HG02763 (cell line): ENCODE measurements at regions not wholly inside any gene's neighbourhood (a gene's known extent, or its start where the extent isn't known, plus 50 kb on each side); places are given as distances from the start of the nearest gene placed in this dataset.

ENCODE experiments used
- ATAC-seq: cut with Tn5 transposase; IDR thresholded peaks from one replicate; pipeline ENCODE4 v1.9.1; 2021; ENCODE audit warnings: mild to moderate bottlenecking, moderate library complexity; ENCODE audit not compliant: unreplicated experiment

DNA sequence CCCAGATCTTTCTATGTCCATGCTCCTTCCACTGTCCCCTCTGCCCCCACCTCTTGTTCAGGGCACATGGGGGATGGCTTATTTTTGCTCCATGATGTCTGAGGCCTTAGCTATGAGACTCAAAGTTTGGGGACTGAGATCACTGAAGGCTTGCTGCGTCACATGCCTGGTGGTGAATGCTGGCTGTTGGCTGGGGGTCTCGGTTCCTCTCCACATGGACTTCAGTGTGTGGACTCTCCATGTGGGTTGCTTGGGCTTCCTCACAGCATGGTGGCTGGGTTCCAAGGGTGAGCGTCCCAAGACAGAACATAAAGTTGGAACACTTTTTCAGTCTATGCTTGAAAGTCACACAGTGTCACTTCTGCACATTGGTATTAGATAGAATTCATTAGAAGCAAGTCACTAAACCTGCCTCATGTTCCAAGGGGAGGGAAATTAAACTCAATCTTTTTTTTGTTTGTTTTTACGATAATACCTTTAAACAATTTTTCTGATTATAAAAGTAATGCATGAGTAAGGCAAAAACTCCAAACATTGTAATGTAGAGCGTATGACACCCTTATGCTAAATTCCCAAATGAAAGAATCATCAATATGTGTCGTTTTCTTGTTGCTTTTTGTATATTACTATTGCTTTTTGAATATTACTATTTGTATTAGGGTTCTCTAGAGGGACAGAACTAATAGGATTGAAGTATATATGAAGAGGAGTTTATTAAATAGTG lies 111.7 kb downstream of the MYCN start:
- no peak for ATAC-seq

DNA sequence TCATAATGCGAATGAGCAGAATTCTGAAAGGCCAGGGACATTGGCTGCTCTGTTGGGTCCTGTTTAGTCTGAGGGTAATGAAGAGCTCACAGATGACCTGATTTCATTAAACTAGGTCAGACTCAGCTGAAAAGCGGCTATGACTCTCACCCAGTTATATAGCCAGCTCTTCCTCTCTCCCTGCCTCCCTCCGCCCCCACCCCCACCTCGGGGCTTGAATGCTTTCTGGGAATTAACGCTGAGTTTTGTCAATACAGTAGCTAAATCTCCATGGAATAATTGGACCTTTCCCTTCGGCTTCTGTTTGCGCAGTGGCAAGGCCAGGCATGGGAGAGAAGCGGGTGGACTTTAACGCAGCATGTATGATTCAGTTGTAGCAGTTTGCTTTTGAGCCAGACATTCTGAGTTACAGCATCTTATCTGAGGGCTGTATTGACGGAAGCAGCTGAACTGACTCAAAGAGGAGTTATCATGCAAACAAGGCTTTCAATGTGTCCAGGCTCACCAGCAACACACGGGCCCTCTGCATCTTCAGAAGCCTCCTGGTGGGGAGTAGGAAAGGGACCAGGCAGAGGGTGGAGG lies 110.6 kb downstream of the MYCN start:
- no peak for ATAC-seq

DNA sequence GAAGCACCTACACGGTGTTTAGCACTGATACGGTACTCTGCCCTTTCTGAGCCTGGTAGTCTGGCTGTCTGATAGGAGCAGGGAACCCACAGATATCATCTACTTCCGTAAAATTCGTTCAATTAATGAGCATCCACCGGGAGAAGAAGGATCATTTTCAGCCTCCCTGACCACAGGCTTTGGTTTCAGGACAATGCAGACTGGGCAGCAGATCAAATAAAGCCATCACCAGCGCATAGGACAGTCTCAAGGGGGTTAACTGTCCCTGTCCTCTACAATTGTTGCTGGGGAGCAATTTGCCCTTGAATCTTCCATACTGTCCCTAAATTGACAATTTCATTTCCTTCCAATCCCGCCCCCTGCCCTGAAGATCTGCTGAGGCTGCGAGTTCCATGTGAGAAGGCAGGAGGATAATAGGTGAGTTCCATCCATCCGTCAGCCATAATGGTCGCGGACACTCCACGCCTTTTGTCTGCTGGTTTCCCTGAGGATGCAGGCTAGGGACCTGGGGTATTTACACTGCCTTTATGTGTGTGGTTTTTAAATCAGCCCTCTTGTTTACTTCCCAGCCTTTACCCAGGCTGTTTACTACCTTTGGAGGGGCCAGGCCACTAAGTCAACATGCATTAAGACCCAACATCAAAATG lies 110.0 kb downstream of the MYCN start:
- ATAC-seq, result no peak

DNA sequence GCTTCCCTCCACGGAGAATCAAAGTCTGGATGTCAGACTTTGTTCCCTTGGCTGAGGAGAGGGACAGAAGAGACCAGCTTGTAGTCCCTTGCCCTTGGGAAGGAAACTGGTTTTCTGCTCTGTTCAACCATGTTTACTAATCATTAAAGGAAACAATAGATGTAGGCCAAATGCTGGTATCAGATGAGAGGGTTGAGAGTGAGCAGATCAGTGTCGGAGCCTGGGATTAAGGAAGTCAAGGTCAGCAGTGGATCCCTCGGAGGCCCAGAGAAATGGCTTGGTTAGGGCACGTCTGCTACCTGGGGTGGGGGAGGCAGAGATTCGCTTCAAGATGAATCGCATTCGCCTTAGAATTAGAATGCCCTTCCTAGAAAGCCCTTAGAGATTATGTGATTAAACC lies 109.1 kb downstream of the MYCN start:
- ATAC-seq, result no peak

DNA sequence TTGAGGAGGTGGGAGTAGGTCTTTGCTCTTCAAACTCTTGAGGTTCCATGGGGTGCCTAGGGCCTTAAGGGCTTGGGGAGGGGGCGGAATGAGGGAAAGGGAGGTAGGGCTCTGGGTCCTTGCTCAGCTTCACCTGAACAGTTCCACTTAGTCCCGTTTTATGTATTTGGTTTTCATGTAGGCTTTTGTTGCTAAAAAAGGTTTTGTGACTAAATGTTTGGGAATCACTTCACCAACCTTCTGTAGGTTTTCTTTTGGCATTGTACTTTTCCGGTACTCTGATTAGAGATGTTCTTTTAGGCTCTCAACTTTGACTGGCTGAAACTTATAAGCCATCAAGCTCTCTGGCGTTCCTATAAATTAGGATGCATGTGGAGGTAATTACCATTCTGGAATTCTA lies 108.1 kb downstream of the MYCN start:
- no peak for ATAC-seq

DNA sequence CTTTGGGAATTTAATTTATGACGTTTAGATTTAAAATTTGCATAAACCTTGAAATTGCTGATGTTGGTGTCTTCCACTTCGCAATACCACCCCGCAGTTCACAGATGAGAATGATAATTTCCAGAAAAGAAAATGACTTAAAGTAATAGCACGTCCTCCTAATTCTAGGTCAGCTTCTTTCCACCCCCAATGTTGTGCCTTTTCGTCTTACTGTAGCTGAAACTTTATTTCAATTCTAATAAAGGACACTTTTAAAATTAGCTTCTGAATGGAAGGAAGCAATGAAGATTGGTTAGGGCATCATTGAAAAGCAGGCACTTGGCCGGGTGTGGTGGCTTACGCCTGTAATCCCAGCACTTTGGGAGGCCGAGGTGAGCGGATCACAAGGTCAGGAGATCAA lies 107.4 kb downstream of the MYCN start:
- no peak for ATAC-seq

DNA sequence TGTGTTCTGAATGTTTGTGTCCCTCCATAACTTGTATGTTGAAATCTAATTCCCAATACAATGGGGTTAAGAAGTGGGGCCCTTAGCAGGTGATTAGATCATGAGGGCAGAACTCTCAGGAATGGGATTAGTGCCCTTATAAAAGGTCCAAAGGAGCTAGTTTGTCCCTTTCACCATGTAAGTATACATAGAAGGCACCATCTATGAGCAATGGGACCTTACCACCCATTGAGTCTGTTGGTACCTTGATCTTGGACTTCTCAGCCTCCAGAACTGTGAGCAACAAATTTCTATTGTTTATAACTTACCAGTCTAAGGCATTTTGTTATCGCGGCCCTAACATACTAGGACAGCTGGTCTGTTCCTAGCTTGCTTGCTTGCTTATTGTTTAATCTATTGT lies 106.3 kb downstream of the MYCN start:
- no peak for ATAC-seq

DNA sequence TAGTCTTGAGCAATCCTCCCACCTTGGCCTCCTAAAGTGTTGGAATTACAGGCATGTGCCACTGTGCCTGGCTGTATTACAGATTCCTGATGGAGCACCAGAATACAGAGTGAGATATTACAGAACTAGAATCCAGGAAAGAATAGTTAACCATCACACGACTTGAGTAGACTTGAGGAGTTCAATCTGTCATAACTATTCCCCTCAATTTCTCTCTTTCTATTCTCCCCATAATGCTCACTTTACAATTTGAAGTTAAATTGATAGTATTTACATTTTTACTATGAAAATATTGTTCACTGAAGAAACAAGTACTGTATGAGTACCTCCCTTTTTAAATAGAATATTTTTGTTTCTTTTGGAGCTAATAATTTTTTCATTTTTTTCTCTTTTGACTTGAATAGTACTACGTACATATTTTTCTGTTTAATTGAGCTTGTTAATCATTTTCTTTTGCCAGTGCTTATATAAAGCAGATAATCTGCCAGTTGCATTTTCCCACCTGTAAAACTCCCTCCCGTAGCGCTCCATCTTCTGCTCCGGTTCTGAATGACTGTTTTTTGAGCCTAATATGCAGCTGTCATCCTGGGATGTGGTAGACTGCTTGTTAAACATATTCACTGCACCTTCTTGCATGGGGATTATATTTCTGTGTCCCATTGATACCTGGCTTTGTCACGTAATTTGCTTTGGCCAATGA lies 105.5 kb downstream of the MYCN start:
- ATAC-seq, result no peak

DNA sequence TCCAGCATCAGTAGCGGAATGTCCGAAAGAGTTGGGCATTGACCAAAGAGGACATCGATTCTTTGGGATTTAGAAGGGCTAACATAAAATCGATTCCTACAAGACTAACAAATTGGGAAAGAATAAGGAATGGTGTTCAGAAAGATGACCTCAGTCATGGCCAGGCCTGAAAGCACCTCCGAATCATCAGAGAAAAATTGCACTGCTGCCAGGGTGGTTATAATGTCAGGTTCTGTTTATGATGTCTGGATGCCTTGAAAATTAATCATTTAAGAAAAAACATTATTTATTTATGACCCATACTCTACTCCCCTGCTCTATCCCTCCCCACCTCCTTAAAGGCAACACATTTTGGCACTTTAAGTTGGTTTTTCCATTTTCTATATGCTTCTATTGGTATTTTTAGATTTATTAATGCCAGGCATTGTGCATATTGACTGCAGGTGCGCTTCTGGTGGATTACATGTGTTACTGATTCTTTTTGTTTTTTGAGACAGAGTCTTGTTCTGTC lies 104.7 kb downstream of the MYCN start:
- no peak for ATAC-seq

DNA sequence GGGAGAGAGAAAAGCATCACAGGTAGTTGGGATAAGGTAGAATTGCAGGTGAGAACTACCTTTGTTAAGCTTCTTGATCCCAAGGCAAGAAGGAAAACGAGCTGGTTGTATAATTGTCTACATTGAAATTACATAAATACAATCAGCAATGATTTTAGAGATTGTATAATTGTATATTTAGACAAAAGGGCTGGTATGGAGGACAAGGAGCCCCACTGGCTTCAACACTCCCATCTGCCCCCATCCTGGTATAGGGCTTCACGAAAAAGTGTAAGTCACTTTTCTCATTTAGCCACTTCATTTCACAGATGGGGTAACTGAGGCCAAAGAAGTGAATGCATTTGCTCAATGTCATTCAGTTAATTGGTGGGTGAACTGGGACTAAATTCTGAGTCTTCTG lies 103.3 kb downstream of the MYCN start:
- ATAC-seq, result no peak

DNA sequence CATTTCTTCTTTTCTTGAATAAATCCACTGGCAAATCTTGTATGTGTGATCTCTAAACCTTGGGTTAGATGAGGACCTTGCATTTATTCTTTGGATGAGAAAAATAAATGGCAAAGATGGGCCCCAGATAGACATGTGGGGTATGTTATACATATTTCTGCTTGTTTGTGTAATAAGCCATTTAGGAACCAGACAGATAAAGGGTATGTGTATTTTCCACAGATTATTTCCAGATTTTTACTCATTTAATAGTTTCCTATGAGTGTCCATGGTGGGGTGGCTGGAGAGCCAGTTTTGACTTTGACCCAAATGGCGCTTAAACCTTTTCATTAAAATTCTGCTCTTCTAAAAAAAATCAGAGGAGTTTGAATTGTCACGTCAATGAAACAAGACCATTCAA lies 102.8 kb downstream of the MYCN start:
- ATAC-seq, result no peak

DNA sequence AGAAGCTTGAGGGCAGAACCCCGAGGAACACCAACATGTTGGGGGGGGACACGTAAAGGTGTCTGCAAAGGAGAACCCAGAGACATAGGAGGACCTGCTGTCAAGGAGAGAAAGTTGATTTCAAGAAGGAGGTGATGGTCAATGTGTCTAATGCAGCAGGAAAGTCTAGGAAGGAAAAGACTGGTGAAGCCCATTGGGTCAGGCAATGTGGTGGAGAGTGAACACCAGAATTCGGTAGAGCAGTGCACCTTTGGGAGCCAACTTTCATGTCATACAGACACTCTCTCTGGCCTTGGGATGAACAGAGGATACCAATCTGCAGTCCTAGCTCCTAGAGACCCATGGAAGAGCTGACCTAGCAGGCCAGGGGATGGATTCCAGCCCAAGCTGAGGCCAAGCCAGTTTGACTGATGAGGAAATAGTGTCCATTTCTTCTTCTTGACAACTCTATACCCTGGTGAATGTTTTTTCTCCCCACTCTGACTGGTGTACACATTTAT lies 101.9 kb downstream of the MYCN start:
- ATAC-seq, result no peak

DNA sequence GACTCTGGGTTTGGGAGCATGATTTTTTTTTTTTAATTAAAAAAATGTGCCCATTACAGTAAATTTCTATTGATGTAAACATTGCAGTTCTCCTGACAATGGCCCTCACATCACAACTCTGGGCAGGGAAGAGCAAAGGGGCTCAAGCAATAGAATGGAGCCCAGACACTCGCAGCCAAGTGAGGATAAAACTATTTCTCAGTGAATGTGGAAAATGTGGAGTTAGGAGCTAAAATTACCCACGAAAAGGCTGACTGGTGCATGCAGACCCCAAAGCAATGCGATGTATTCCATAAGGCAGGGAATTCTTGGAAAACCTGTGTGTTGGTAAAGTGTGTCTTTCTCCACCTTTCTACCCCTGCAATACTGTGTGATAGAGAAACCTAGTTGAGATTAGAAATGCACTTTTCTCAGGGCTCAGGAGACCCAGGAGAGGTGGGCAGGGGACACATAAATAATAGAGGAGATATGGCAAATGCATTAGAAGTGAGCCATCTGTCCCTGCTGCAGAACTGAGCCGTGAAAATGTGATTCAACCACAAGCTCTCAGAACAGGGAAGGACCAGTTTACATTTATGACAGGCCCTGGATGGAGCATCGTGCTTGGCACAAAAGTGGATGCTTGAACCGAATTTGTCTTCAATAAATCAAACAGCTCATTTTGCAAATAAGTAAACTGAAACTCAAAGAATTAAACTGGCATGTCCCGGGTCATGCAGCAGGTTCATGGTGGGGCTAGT lies 100.1 kb downstream of the MYCN start:
- no peak for ATAC-seq

DNA sequence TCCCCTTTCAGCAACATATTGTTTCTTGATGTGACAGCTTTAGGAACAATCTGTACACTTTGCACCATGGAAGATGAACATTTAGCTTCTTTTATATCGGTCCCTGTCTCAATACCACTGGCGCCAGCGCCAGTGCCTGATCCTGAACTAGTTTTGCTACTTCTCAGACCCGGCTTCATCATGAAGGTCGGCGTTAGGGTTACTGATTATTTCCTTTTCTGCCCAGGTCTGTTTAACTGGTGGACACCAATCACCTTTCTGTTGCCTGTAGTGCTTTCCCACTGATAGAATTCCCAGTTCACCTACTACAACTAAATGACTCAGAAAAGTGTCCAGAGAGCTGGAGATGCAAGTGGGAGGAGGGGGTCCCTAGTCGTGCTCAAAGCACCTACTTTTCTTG lies 99.5 kb downstream of the MYCN start:
- ATAC-seq, result no peak

DNA sequence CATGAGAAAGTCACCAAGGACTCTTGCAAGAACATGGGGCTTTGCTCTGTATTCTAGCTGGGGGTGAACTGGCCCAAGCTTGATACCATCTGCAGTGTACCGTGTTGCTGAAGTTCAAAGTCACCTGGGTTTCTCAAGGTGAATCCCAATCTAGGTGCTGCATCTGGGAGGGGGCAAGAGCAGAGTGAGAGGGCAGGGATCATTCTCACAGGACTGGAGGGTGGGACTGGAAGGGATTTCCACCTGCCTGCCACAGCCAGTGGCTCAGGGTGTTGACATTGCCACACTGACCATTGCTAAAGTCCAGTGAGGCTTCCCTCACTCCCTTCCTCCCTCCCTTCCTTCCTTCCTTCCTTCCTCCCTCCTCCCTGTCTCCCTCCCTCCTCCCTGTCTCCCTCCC lies 98.7 kb downstream of the MYCN start:
- no peak for ATAC-seq

DNA sequence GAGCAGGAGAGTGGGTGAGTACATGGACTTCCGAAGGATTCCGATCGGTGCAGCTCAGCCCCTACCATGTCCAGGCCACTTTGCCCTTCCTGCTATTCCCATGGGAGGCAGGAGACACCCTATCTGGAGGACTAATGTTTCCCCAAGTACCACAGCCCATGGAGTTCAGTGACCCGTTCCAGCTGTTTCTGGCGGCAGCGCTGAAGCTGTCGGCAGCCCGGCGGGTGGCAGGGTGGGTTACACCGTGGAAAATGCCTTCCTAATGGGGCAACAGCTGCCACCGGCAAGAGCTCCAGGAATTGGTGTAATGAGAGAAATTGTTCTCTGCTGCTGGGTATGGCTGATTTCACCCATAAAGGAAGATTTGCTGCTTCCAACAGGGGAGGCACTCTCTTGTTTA lies 98.3 kb downstream of the MYCN start:
- no peak for ATAC-seq

DNA sequence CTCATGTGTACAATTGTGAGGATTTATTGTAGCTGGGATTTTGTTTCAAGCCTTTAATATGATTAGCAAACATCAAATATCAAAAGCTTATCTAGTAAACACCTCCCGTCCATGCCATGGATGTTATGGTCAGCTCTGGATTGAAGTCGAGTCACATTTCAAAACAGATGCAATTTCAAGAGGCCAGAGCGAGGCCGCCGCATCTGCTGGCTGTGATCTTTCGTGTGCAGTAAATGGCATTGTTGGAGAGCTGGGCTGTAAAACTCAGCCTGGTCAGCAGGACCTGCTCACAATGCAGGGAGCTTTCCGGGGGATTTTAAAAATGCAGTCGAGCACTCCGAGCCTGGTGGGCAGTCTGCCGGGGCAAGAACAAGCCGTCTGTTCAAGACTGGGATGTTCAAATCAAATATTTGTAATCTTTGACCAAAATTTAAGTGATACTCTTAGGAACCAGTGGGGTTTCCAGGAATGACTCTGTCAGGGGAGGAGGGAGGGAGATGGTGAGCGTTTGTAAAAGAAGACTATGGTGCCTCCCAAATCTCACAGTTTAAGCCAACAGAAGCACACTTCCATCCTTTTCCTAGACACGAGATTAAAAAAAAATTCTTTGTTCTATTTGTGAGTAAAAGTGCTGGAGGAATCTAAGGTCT lies 97.6 kb downstream of the MYCN start:
- ATAC-seq, result no peak

DNA sequence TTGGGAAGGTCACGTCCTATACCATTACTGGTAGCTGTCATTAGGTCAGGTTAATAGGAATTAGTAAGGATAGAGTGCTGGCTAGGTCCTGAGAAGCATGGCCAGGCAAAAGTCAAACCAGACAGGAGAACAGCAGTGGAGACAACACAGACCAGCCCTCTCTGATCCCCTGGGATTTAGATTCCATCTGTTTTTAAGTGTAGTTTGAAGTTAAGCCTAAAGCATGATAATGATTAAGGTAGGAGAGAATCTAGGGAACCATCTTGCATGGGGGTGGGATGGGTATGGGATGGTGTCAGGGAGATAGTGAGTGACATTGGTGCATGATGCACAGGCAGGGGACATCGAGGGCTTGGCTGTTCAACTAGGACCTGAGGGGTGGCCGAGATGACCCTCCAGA lies 96.6 kb downstream of the MYCN start:
- ATAC-seq, result no peak

DNA sequence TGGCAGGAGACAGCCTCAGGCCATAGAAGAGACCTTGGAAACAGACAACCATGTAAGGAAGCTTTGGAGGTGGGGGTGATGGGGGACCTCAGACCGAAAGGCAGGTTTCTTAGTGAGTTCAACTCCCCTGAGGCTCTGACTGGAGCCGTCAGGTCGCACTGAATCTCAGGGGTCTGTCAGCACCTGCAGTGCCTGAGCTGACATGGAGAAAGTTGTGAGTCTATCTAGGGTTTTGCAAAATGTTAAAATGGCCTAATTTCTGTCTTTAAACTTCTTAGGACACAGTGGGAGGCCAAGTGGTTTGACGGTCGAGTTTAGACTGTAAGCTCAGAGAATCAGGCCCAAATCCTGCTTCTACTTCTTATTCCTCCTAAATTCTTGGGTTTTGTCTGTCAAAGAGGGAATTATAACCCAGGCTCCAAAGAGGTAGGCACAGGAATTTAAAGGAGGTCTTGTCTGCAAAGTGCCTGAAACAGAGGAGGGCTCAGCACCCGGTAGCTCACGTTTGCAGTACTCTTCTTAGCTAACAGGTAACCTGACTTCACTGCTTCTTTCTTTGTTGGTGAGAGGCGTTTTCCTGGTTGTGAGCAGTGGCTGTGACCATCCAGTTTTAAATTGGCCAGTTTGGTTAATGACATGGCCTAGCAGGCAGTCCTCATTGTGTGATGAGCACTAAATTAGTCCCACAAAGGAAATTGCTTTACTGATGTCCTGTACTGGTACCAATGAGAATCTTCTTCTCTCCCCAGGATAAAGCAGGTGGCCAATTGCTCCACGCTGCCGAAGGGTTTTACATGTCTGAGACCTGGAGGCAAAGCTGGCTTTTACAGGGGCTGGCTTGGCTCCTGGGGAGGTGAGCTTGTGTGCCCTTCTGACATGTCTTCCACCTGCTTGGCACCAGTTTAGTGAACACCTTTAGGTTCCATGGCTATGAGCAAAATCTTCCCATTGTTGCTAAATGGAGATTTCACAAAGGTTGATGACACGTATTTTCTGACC lies 95.7 kb downstream of the MYCN start:
- ATAC-seq, result no peak
